Activated CD8-positive, alpha-beta memory T cell treated with anti-CD3 and anti-CD28 coated beads for 24 hours (primary cell): ENCODE measurements at regions not wholly inside any gene's neighbourhood (a gene's known extent, or its start where the extent isn't known, plus 50 kb on each side); places are given as distances from the start of the nearest gene placed in this dataset.

Source experiments
- DNase-seq: peaks from one replicate; pipeline ENCODE4 v3.0.0-alpha.2; 2020

GRCh38 chr11:37087650-37088572 lies 489.9 kb upstream of the RAG2 start:
- no peak for DNase-seq

GRCh38 chr11:37078521-37078920 lies 480.5 kb upstream of the RAG2 start:
- DNase-seq, result no peak

DNA sequence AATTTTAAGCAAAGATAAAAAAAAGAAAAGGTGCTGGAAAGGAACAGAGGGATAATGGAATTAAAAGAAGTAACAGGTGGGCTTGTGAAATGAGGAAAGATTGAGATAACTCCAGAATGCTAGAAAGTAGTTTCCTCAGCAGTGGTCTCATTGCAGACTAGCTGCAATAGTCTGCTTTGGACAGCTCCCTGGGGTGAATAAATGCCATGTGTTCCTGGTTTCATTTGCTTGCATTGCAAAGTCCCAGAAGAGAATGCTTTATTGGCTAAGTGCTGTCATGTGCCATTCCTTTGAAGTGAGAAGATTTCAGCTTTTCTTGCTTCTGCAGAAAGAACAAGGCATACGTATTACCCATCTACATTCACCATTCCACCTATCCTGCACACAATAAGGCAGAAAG lies 478.8 kb upstream of the RAG2 start:
- DNase-seq, result no peak

GRCh38 chr11:37072538-37073055 lies 474.6 kb upstream of the RAG2 start:
- no peak for DNase-seq

DNA sequence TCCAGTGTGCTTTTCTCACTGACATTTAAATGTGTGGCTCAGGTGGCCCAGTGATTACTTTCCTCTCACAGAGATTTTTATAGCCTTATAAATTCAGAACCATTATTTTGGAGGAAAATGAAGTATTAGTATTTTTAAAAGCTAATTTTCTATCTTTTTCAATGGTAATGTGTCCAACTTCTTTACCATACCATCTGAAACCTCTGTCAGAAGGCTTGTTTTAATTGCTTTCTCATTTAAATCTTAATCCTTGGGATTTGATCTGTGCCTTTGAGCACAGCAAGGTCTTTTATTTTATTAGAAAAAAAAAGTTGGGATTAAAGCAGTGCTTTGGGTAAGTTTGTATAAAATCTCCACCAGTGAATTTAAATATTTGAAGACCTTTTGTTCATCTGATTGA lies 452.3 kb upstream of the RAG2 start:
- no peak for DNase-seq

DNA sequence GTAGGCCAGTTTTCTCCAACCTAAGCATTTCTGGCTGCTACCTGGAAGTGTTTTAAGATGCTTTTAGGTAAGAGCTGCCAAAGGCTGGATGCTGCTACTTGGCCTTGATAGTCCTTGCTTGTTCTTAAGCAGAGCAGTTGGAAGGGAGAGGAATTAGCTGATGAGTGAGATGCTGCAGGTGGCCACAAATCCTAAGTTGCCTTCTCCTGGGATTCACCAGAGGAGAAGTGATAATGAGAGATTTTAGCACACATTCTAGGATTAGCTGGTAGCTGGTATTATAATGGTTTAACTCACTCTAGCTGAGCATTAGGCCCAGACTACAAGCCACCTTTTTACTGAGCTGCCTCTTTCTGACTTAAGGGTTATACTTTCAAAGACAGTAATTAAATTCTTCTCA lies 442.9 kb upstream of the RAG2 start:
- no peak for DNase-seq

GRCh38 chr11:37038911-37039310 lies 440.9 kb upstream of the RAG2 start:
- DNase-seq, result no peak

DNA sequence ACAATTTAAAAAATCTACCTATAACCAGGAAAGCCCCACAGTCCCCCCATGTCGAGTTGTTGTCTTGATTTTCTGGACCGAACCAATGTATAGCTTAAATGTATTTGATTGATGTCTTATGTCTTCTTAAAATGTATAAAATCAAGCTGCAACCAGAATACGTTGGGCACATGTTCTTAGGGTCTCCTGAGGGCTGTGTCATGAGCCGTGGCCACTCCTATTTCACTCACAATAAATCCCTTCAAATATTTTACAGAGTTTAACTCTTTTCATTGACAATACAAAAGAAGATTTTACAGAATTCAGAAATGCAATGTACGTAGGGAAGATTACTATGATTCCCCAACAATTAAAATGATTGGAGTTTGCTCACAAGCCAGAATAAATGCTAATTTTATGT lies 428.7 kb upstream of the RAG2 start:
- no peak for DNase-seq

GRCh38 chr11:37026326-37026725 lies 428.3 kb upstream of the RAG2 start:
- no peak for DNase-seq

DNA sequence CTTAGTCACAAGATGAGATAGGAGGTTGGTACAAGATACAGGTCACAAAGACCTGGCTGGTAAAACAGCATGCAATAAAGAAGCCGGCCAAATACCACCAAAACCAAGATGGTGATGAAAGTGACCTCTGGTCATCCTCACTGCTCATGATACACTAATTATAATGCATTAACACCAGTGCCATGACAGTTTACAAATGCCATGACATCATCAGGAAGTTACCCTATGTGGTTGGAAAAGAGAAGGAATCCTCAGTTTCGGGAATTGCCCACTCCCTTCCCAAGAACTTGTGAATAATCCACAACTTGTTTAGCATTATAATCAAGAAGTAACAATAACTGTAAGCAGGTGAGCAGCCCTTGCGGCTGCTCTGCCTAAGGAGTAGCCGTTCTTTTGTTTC lies 408.5 kb upstream of the RAG2 start:
- no peak for DNase-seq

- no peak for DNase-seq
Measured at GRCh38 chr11:37002831-37003230, 404.8 kb upstream of the RAG2 start.

DNA sequence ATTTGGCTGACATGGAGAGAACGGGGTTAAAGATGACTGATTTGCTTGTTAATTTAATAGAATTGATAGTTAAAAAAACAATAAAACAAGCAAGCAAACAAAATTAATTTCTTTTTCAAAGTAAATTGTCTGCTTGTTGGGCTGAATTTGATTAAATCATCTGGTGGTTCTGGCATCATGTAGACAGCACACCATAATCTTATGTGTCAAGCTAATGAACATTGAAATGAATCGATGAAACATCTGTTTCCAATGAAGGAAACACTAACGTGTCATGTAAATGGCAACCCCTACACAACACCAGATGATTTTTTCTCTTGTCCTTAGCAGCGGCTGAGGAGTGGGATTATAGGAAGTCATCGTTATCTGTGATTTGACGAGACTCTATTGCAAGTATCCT lies 399.6 kb upstream of the RAG2 start:
- DNase-seq, result no peak

DNA sequence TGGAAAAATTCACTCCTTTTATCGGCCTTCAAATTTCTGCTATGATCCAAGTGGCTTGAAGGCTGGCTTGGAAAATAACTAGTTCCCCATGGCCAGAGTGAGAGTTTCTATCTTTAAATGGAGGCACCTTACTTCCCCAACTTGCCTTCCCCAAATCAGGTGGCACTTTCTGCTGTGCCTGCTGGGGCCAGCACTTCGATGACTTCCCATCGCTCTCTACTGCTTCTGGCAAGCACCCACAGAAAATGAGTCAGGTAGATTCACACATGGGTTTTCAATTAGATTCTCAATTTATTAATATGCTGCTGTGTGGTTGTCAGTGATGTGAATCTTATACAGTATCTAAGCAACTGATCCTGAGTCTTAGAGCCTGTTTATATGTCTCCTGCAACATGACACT lies 398.8 kb upstream of the RAG2 start:
- DNase-seq, result no peak

GRCh38 chr11:36994208-36994607 lies 396.2 kb upstream of the RAG2 start:
- no peak for DNase-seq

GRCh38 chr11:36988556-36988955 lies 390.5 kb upstream of the RAG2 start:
- DNase-seq, result no peak

- no peak for DNase-seq
Measured at GRCh38 chr11:36985562-36985961, 387.5 kb upstream of the RAG2 start.

DNA sequence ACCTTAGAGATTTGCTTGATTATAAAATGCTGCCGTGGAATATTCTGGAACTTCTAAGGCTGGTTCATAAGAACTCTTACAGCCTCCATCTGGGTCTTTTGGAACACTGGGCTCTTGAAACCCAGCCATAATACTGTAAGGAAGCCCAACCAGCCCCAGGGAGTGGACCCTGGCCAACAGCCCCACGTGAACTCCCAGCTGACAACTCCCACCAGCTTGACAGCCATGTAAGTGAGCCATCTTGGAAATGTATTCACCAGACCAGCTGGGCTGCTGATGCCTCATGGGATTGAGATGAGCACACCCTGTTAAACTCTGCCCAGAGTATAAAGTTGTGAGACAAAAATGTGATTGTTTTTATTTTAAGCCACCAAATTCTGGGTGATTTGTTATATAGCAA lies 378.7 kb upstream of the RAG2 start:
- DNase-seq, result no peak

GRCh38 chr11:36974771-36975170 lies 376.7 kb upstream of the RAG2 start:
- no peak for DNase-seq

GRCh38 chr11:36953976-36954375 lies 355.9 kb upstream of the RAG2 start:
- DNase-seq, result no peak

GRCh38 chr11:36948460-36949127 lies 350.6 kb upstream of the RAG2 start:
- no peak for DNase-seq

GRCh38 chr11:36945384-36945783 lies 347.3 kb upstream of the RAG2 start:
- no peak for DNase-seq

DNA sequence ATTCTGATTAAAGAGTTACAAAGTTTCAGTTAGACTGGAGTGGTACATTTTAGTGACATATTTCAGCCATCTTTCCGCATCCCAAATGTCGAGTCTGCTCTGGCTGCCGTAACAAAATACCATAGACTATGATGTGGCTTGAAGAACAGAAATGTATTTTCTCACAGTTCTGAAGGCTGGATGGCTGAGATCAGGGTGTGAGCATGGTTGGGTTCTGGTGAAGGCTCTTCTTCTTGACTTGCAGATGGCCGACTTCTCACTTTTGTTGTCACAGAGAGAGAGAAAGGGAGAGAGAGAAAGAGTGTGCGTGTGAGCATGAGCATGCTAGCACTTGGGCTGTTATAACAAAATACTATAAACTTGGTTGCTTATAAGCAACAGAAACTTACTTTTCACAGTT lies 335.4 kb upstream of the RAG2 start:
- no peak for DNase-seq

DNA sequence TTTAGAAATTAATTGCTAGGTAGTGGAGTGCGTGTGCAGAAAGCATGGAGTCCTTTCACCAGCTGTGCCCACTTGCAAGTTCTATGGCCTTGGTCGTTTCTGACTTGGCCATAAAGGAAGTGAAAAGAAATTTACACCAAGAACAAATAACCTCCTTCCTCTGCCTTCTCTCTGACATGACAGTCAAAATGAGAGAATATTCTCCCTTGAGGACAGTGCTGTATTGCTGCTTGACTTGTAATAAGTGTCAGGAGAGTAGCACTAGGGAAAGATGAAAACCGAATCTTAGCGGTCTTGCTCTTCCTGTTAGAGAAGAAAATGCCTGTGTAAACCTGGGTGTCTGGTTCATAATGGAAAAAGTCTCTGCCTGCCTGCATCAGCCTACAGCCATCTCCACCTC lies 333.1 kb upstream of the RAG2 start:
- DNase-seq, result no peak

- DNase-seq, result no peak
Measured at GRCh38 chr11:36930256-36930655, 332.2 kb upstream of the RAG2 start.
